Right cardiac atrium (tissue), 5 donors: ENCODE measurements at regions not wholly inside any gene's neighbourhood (a gene's known extent, or its start where the extent isn't known, plus 50 kb on each side); places are given as distances from the start of the nearest gene placed in this dataset.
"Not testable (repeated sequence)": the region's sequence is repeated elsewhere in the genome, so short reads cannot be mapped to it uniquely, and the experiment has no call there.

Source experiments
- ATAC-seq, 2 donors: fragments of 200-7000 bp; cut with Tn5 transposase; one replicate each; pipeline versions ENCODE4 v1.8.0 to v1.9.1; 2020; ENCODE audit warnings: moderate library complexity in 2 of 2, mild to moderate bottlenecking in 1 of 2
- DNase-seq, 3 donors: peaks; one replicate each; pipeline ENCODE4 v3.0.0-alpha.2; 2020
- H3K27ac ChIP-seq: one replicate; pipeline ENCODE4 v1.5.1; 2013; ENCODE audit warnings: mild to moderate bottlenecking, low read length, control low read depth, moderate library complexity
- H3K27me3 ChIP-seq: one replicate; pipeline ENCODE4 v1.6.1; 2013; ENCODE audit not compliant: control insufficient read depth, insufficient read depth
- H3K4me1 ChIP-seq: one replicate; pipeline ENCODE4 v1.6.1; 2013; ENCODE audit warnings: low read length; ENCODE audit not compliant: control insufficient read depth, insufficient read depth
- H3K4me3 ChIP-seq: one replicate; pipeline ENCODE4 v1.5.1; 2013; ENCODE audit warnings: low read length, control low read depth
- H3K9me3 ChIP-seq: one replicate; pipeline ENCODE4 v1.6.1; 2013; ENCODE audit warnings: low read length; ENCODE audit not compliant: control insufficient read depth
- WGBS: extraction: QIAGEN DNeasy Blood & Tissue Kit; methylation state at CpG from one replicate; pipeline ENCODE4 v1.1.7; 2013; 5-methylcytosine and 5-hydroxymethylcytosine counted together
- intact Hi-C, 4 donors: fragments of 100-400 bp; cut with DNase I; formaldehyde crosslinking; loops; one replicate each; pipeline versions ENCODE4 v1.11.0 to v1.14.0; 2022 to 2023
- donor health status: healthy with polysubstance abuse.
- donor health status: DM: no; HTN: yes; CAD: no.
- donor health status: DM: no; HTN: no; CAD: no.
- donor health status: DM: no; HTN: yes; CAD: no; lungs with severe emphysema.
- donor health status: DM: yes; HTN: yes; CAD: no.

GRCh38 chr7:12831024-12831423, 143.6 kb downstream of the ARL4A start:
- Histone ChIP-seq H3K27ac (no peak overlapping the region), H3K27me3 (no peaks in the 10 kb centered on the region), H3K4me3 (no peak overlapping the region), H3K4me1 (peaks cover 2% of the 10 kb centered on the region), H3K9me3 (peaks cover 2% of the 10 kb centered on the region)
- 77% methylated on average over 3 of the region's 3 CpGs for WGBS
- ATAC-seq: no peak
- DNase-seq: no peak
- intact Hi-C loops: no loop called here

- H3K27me3 ChIP-seq: no peaks in the 10 kb centered on the region
- 99% methylated on average over 2 of the region's 2 CpGs for WGBS
- no peak overlapping the region for H3K27ac ChIP-seq
- intact Hi-C loops: no loop called here
- ATAC-seq (no peak), DNase-seq (no peak)
- no peaks in the 10 kb centered on the region for H3K4me1 ChIP-seq
- H3K4me3 ChIP-seq: no peak overlapping the region
- peaks cover 2% of the 10 kb centered on the region for H3K9me3 ChIP-seq
Observed at GRCh38 chr7:12833829-12834228, 146.4 kb downstream of the ARL4A start.

GRCh38 chr7:12834782-12835181, 147.3 kb downstream of the ARL4A start:
- DNase-seq: no peak
- no peaks in the 10 kb centered on the region for H3K27me3 ChIP-seq
- no peaks in the 10 kb centered on the region for H3K4me1 ChIP-seq
- no peak for ATAC-seq
- no peak overlapping the region for H3K27ac ChIP-seq
- no peak overlapping the region for H3K4me3 ChIP-seq
- peaks cover 2% of the 10 kb centered on the region for H3K9me3 ChIP-seq
- intact Hi-C loops: no loop called here
- whole genome bisulfite sequencing: 95% methylated on average over 1 of the region's 1 CpG

- DNase-seq: no peak
- intact Hi-C loops: no loop called here
- H3K27ac ChIP-seq: no peak overlapping the region
- H3K4me1 ChIP-seq: no peaks in the 10 kb centered on the region
- H3K4me3 ChIP-seq: no peak overlapping the region
- H3K27me3 ChIP-seq: no peaks in the 10 kb centered on the region
- ATAC-seq: no peak
- 73% methylated on average over 11 of the region's 11 CpGs for WGBS
- no peaks in the 10 kb centered on the region for H3K9me3 ChIP-seq
Observed at GRCh38 chr7:12839508-12840153, 152.2 kb downstream of the ARL4A start.

GRCh38 chr7:12844732-12845131, 157.3 kb downstream of the ARL4A start:
- H3K27ac ChIP-seq, ATAC-seq, H3K27me3 ChIP-seq, H3K4me1 ChIP-seq, H3K9me3 ChIP-seq, H3K4me3 ChIP-seq, DNase-seq, intact Hi-C loops: not testable (repeated sequence)

- WGBS: 82% methylated on average over 1 of the region's 1 CpG
Observed at GRCh38 chr7:12847001-12847400, 159.6 kb downstream of the ARL4A start.

GRCh38 chr7:12851142-12851541, 163.7 kb downstream of the ARL4A start:
- 87% methylated on average over 3 of the region's 3 CpGs for WGBS
- H3K4me3 ChIP-seq: no peak overlapping the region
- H3K9me3 ChIP-seq: peaks cover 2% of the 10 kb centered on the region
- ATAC-seq (no peak), DNase-seq (no peak)
- no peaks in the 10 kb centered on the region for H3K4me1 ChIP-seq
- no peaks in the 10 kb centered on the region for H3K27me3 ChIP-seq
- intact Hi-C loops: no loop called here
- H3K27ac ChIP-seq: no peak overlapping the region

More at GRCh38 chr7:12847001-12847400, 159.6 kb downstream of the ARL4A start:
- no peaks in the 10 kb centered on the region for H3K4me1 ChIP-seq
- intact Hi-C loops: no loop called here
- H3K27ac ChIP-seq: no peak overlapping the region
- H3K4me3 ChIP-seq: no peak overlapping the region
- DNase-seq (no peak), ATAC-seq (no peak)
- H3K27me3 ChIP-seq: no peaks in the 10 kb centered on the region
- peaks cover 2% of the 10 kb centered on the region for H3K9me3 ChIP-seq

- no peak overlapping the region for H3K4me3 ChIP-seq
- DNase-seq (no peak), ATAC-seq (no peak)
- 91% methylated on average over 3 of the region's 3 CpGs for WGBS
- H3K27ac ChIP-seq: no peak overlapping the region
- H3K9me3 ChIP-seq: no peaks in the 10 kb centered on the region
- no peaks in the 10 kb centered on the region for H3K4me1 ChIP-seq
- no peaks in the 10 kb centered on the region for H3K27me3 ChIP-seq
- intact Hi-C loops: no loop called here
Observed at GRCh38 chr7:12851841-12852240, 164.4 kb downstream of the ARL4A start.

GRCh38 chr7:12855036-12855435, 167.6 kb downstream of the ARL4A start:
- intact Hi-C loops: no loop called here
- ATAC-seq (no peak), DNase-seq (no peak)
- Histone ChIP-seq H3K27me3 (no peaks in the 10 kb centered on the region), H3K9me3 (no peaks in the 10 kb centered on the region), H3K27ac (no peak overlapping the region), H3K4me3 (no peak overlapping the region), H3K4me1 (no peaks in the 10 kb centered on the region)
- WGBS: 59% methylated on average over 4 of the region's 4 CpGs

GRCh38 chr7:12859761-12860160, 172.3 kb downstream of the ARL4A start:
- DNase-seq: no peak
- WGBS: 87% methylated on average over 2 of the region's 2 CpGs
- Histone ChIP-seq H3K27me3 (no peaks in the 10 kb centered on the region), H3K4me3 (no peak overlapping the region), H3K9me3 (no peaks in the 10 kb centered on the region), H3K27ac (no peak overlapping the region), H3K4me1 (no peaks in the 10 kb centered on the region)
- no peak for ATAC-seq
- intact Hi-C loops: no loop called here

- no peaks in the 10 kb centered on the region for H3K9me3 ChIP-seq
- H3K27ac ChIP-seq: no peak overlapping the region
- ATAC-seq (peak; percentile 69 to 85), DNase-seq (no peak)
- no peaks in the 10 kb centered on the region for H3K27me3 ChIP-seq
- H3K4me1 ChIP-seq: no peaks in the 10 kb centered on the region
- H3K4me3 ChIP-seq: no peak overlapping the region
- WGBS: 31% methylated on average over 3 of the region's 3 CpGs
- intact Hi-C loops: no loop called here
Observed at GRCh38 chr7:12861070-12861469, 173.6 kb downstream of the ARL4A start.

GRCh38 chr7:12862146-12862545, 174.7 kb downstream of the ARL4A start:
- H3K27me3 ChIP-seq: no peaks in the 10 kb centered on the region
- no peaks in the 10 kb centered on the region for H3K9me3 ChIP-seq
- no peaks in the 10 kb centered on the region for H3K4me1 ChIP-seq
- intact Hi-C loops: no loop called here
- no peak overlapping the region for H3K27ac ChIP-seq
- no peak for ATAC-seq
- no peak for DNase-seq
- 69% methylated on average over 4 of the region's 4 CpGs for WGBS
- H3K4me3 ChIP-seq: no peak overlapping the region
